ENCODE measurements at regions not wholly inside any gene's neighbourhood (a gene's known extent, or its start where the extent isn't known, plus 50 kb on each side); places are given as distances from the start of the nearest gene placed in this dataset.

GRCh38 chr18:75526038-75526437 lies 98.5 kb upstream of the SMIM21 start:
- H3K4me1 Mint-ChIP-seq: no peaks in the 10 kb centered on the region
- no peak overlapping the region for H3K27ac Mint-ChIP-seq (ENCODE audit: low read depth)
- ATAC-seq (replicated peaks; ENCODE audit: extremely low read depth, poor library complexity, severe bottlenecking): no peak
- no peaks in the 10 kb centered on the region for H3K36me3 Mint-ChIP-seq (ENCODE audit: insufficient read depth)
- H3K27me3 Mint-ChIP-seq: peaks cover 53% of the 10 kb centered on the region
- H3K9me3 Mint-ChIP-seq: no peaks in the 10 kb centered on the region
- H3K4me3 Mint-ChIP-seq: no peak overlapping the region
- no peak for DNase-seq (ENCODE audit: low spot score in 2 of 2)

GRCh38 chr18:75525331-75525730 lies 97.8 kb upstream of the SMIM21 start:
- Mint-ChIP-seq H3K9me3 (no peaks in the 10 kb centered on the region), H3K27ac (ENCODE audit: low read depth) (no peak overlapping the region), H3K36me3 (ENCODE audit: insufficient read depth) (no peaks in the 10 kb centered on the region), H3K4me1 (no peaks in the 10 kb centered on the region), H3K4me3 (no peak overlapping the region), H3K27me3 (peaks cover 53% of the 10 kb centered on the region)
- DNase-seq (ENCODE audit: low spot score in 2 of 2) (no peak), ATAC-seq (replicated peaks; ENCODE audit: extremely low read depth, poor library complexity, severe bottlenecking) (no peak)

GRCh38 chr18:75524841-75525240 lies 97.3 kb upstream of the SMIM21 start:
- H3K36me3 Mint-ChIP-seq (ENCODE audit: insufficient read depth): no peaks in the 10 kb centered on the region
- no peaks in the 10 kb centered on the region for H3K4me1 Mint-ChIP-seq
- no peak overlapping the region for H3K4me3 Mint-ChIP-seq
- no peaks in the 10 kb centered on the region for H3K9me3 Mint-ChIP-seq
- H3K27ac Mint-ChIP-seq (ENCODE audit: low read depth): no peak overlapping the region
- H3K27me3 Mint-ChIP-seq: peaks cover 53% of the 10 kb centered on the region
- no peak for ATAC-seq (replicated peaks; ENCODE audit: extremely low read depth, poor library complexity, severe bottlenecking)
- DNase-seq (ENCODE audit: low spot score in 2 of 2): no peak

GRCh38 chr18:75524181-75524580 lies 96.7 kb upstream of the SMIM21 start:
- Mint-ChIP-seq H3K4me1 (no peaks in the 10 kb centered on the region), H3K36me3 (ENCODE audit: insufficient read depth) (no peaks in the 10 kb centered on the region), H3K9me3 (no peaks in the 10 kb centered on the region), H3K4me3 (no peak overlapping the region), H3K27ac (ENCODE audit: low read depth) (no peak overlapping the region), H3K27me3 (peaks cover 52% of the 10 kb centered on the region)
- ATAC-seq (replicated peaks; ENCODE audit: extremely low read depth, poor library complexity, severe bottlenecking): no peak
- DNase-seq (ENCODE audit: low spot score in 2 of 2): no peak

- peaks cover 38% of the 10 kb centered on the region for H3K27me3 Mint-ChIP-seq
- H3K4me3 Mint-ChIP-seq: no peak overlapping the region
- no peak overlapping the region for H3K27ac Mint-ChIP-seq (ENCODE audit: low read depth)
- no peak for ATAC-seq (replicated peaks; ENCODE audit: extremely low read depth, poor library complexity, severe bottlenecking)
- DNase-seq (ENCODE audit: low spot score in 2 of 2): no peak
- H3K4me1 Mint-ChIP-seq: no peaks in the 10 kb centered on the region
- no peaks in the 10 kb centered on the region for H3K36me3 Mint-ChIP-seq (ENCODE audit: insufficient read depth)
- no peaks in the 10 kb centered on the region for H3K9me3 Mint-ChIP-seq
Observed at GRCh38 chr18:75521816-75522215, 94.3 kb upstream of the SMIM21 start.

- Mint-ChIP-seq H3K9me3 (no peaks in the 10 kb centered on the region), H3K36me3 (ENCODE audit: insufficient read depth) (no peaks in the 10 kb centered on the region), H3K4me3 (no peak overlapping the region), H3K27me3 (peaks cover 23% of the 10 kb centered on the region), H3K4me1 (no peaks in the 10 kb centered on the region), H3K27ac (ENCODE audit: low read depth) (no peak overlapping the region)
- ATAC-seq (replicated peaks; ENCODE audit: extremely low read depth, poor library complexity, severe bottlenecking) (no peak), DNase-seq (ENCODE audit: low spot score in 2 of 2) (no peak)
Observed at GRCh38 chr18:75518007-75518406, 90.5 kb upstream of the SMIM21 start.

GRCh38 chr18:75517286-75517685 lies 89.8 kb upstream of the SMIM21 start:
- Mint-ChIP-seq H3K27ac (ENCODE audit: low read depth) (no peak overlapping the region), H3K4me3 (no peak overlapping the region), H3K36me3 (ENCODE audit: insufficient read depth) (no peaks in the 10 kb centered on the region), H3K27me3 (peaks cover 23% of the 10 kb centered on the region), H3K9me3 (peaks cover 3% of the 10 kb centered on the region), H3K4me1 (no peaks in the 10 kb centered on the region)
- ATAC-seq (replicated peaks; ENCODE audit: extremely low read depth, poor library complexity, severe bottlenecking) (no peak), DNase-seq (ENCODE audit: low spot score in 2 of 2) (no peak)

GRCh38 chr18:75507636-75508035 lies 80.1 kb upstream of the SMIM21 start:
- Mint-ChIP-seq H3K36me3 (ENCODE audit: insufficient read depth) (no peaks in the 10 kb centered on the region), H3K9me3 (peaks cover 7% of the 10 kb centered on the region), H3K27ac (ENCODE audit: low read depth) (no peak overlapping the region), H3K27me3 (peaks cover 75% of the 10 kb centered on the region), H3K4me3 (no peak overlapping the region), H3K4me1 (no peaks in the 10 kb centered on the region)
- DNase-seq (ENCODE audit: low spot score in 2 of 2): no peak
- ATAC-seq (replicated peaks; ENCODE audit: extremely low read depth, poor library complexity, severe bottlenecking): no peak

GRCh38 chr18:75506913-75507312 lies 79.4 kb upstream of the SMIM21 start:
- Mint-ChIP-seq H3K36me3 (ENCODE audit: insufficient read depth) (no peaks in the 10 kb centered on the region), H3K27me3 (peaks cover 82% of the 10 kb centered on the region)
- no peak for ATAC-seq (replicated peaks; ENCODE audit: extremely low read depth, poor library complexity, severe bottlenecking)

GRCh38 chr18:75504469-75504868 lies 77.0 kb upstream of the SMIM21 start:
- Mint-ChIP-seq H3K27ac (ENCODE audit: low read depth) (no peak overlapping the region), H3K27me3 (peaks cover 85% of the 10 kb centered on the region), H3K4me3 (no peak overlapping the region), H3K36me3 (ENCODE audit: insufficient read depth) (no peaks in the 10 kb centered on the region), H3K4me1 (no peaks in the 10 kb centered on the region), H3K9me3 (no peaks in the 10 kb centered on the region)
- ATAC-seq (replicated peaks; ENCODE audit: extremely low read depth, poor library complexity, severe bottlenecking) (no peak), DNase-seq (ENCODE audit: low spot score in 2 of 2) (no peak)

More at GRCh38 chr18:75506913-75507312, 79.4 kb upstream of the SMIM21 start:
- no peak for DNase-seq (ENCODE audit: low spot score in 2 of 2)
- no peak overlapping the region for H3K27ac Mint-ChIP-seq (ENCODE audit: low read depth)
- H3K9me3 Mint-ChIP-seq: peaks cover under 1% of the 10 kb centered on the region
- no peak overlapping the region for H3K4me3 Mint-ChIP-seq
- no peaks in the 10 kb centered on the region for H3K4me1 Mint-ChIP-seq

GRCh38 chr18:75503615-75504014 lies 76.1 kb upstream of the SMIM21 start:
- Mint-ChIP-seq H3K9me3 (no peaks in the 10 kb centered on the region), H3K4me3 (no peak overlapping the region), H3K4me1 (no peaks in the 10 kb centered on the region), H3K27me3 (peaks cover 85% of the 10 kb centered on the region), H3K27ac (ENCODE audit: low read depth) (no peak overlapping the region), H3K36me3 (ENCODE audit: insufficient read depth) (no peaks in the 10 kb centered on the region)
- no peak for DNase-seq (ENCODE audit: low spot score in 2 of 2)
- ATAC-seq (replicated peaks; ENCODE audit: extremely low read depth, poor library complexity, severe bottlenecking): no peak

GRCh38 chr18:75502286-75502685 lies 74.8 kb upstream of the SMIM21 start:
- Mint-ChIP-seq H3K27ac (ENCODE audit: low read depth) (no peak overlapping the region), H3K4me1 (no peaks in the 10 kb centered on the region), H3K36me3 (ENCODE audit: insufficient read depth) (no peaks in the 10 kb centered on the region), H3K9me3 (no peaks in the 10 kb centered on the region), H3K4me3 (no peak overlapping the region), H3K27me3 (peaks cover 85% of the 10 kb centered on the region)
- ATAC-seq (replicated peaks; ENCODE audit: extremely low read depth, poor library complexity, severe bottlenecking): no peak
- DNase-seq (ENCODE audit: low spot score in 2 of 2): no peak

GRCh38 chr18:75500545-75500944 lies 73.0 kb upstream of the SMIM21 start:
- ATAC-seq (replicated peaks; ENCODE audit: extremely low read depth, poor library complexity, severe bottlenecking) (no peak), DNase-seq (ENCODE audit: low spot score in 2 of 2) (no peak)
- Mint-ChIP-seq H3K27me3 (peaks cover 85% of the 10 kb centered on the region), H3K9me3 (no peaks in the 10 kb centered on the region), H3K4me3 (no peak overlapping the region), H3K4me1 (no peaks in the 10 kb centered on the region), H3K27ac (ENCODE audit: low read depth) (no peak overlapping the region), H3K36me3 (ENCODE audit: insufficient read depth) (no peaks in the 10 kb centered on the region)
